Fibroblast of lung (primary cell): ENCODE measurements at regions not wholly inside any gene's neighbourhood (a gene's known extent, or its start where the extent isn't known, plus 50 kb on each side); places are given as distances from the start of the nearest gene placed in this dataset.

Source experiments
- DNase-seq, 2 donors: peaks; one replicate each; pipeline versions ENCODE4 v3.0.0 to v3.0.0-alpha.2; 2010; ENCODE audit warnings: low read depth in 2 of 2
- H2AFZ ChIP-seq: 2 replicates; pipeline ENCODE4 v1.5.1; 2012; ENCODE audit warnings: low read length, control low read depth, inconsistent platforms
- H3K27ac ChIP-seq: 2 replicates; pipeline ENCODE4 v1.5.1; 2011; ENCODE audit warnings: low read length, control low read depth; ENCODE audit not compliant: insufficient read depth
- H3K27me3 ChIP-seq: 2 replicates; pipeline ENCODE4 v1.5.1; 2011; ENCODE audit warnings: mild to moderate bottlenecking, low read length; ENCODE audit not compliant: control insufficient read depth, insufficient read depth
- H3K36me3 ChIP-seq: 2 replicates; pipeline ENCODE4 v1.5.1; 2011; ENCODE audit warnings: low read length; ENCODE audit not compliant: control insufficient read depth, insufficient read depth
- H3K4me1 ChIP-seq: 2 replicates; pipeline ENCODE4 v1.5.1; 2011; ENCODE audit warnings: low read length; ENCODE audit not compliant: control insufficient read depth, insufficient read depth; ENCODE audit errors: extremely low read depth
- H3K4me2 ChIP-seq: 2 replicates; pipeline ENCODE4 v1.5.1; 2011; ENCODE audit warnings: low read length, control low read depth; ENCODE audit not compliant: insufficient read depth; ENCODE audit errors: extremely low read depth
- H3K4me3 ChIP-seq, 4 experiments: fragments of 200-600 bp in 1 of 4; sonication (generic) in 1 of 4; replicated peaks in 1 of 4; 2 replicates each; pipeline ENCODE4 v1.5.1; 2011 to 2016; ENCODE audit warnings: low read length in 4 of 4, low read depth in 3 of 4, mild to moderate bottlenecking in 3 of 4, control low read depth in 2 of 4, inconsistent platforms in 1 of 4, mixed read lengths in 1 of 4; ENCODE audit not compliant: insufficient read depth in 1 of 4; ENCODE audit errors: control extremely low read depth in 1 of 4
- H3K79me2 ChIP-seq: 2 replicates; pipeline ENCODE4 v1.5.1; 2012; ENCODE audit warnings: mild to moderate bottlenecking, low read length, inconsistent platforms; ENCODE audit not compliant: control insufficient read depth, insufficient read depth
- H3K9ac ChIP-seq: 2 replicates; pipeline ENCODE4 v1.5.1; 2011; ENCODE audit warnings: mild to moderate bottlenecking, low read length, control low read depth; ENCODE audit not compliant: insufficient read depth
- H3K9me3 ChIP-seq: 2 replicates; pipeline ENCODE4 v1.5.1; 2012; ENCODE audit warnings: low read depth, low read length; ENCODE audit not compliant: control insufficient read depth, insufficient read depth
- H4K20me1 ChIP-seq: 2 replicates; pipeline ENCODE4 v1.5.1; 2011; ENCODE audit warnings: low read length; ENCODE audit not compliant: control insufficient read depth, insufficient read depth; ENCODE audit errors: extremely low read depth
- CTCF ChIP-seq, 2 donors: IDR thresholded peaks in 1 of 2; conservative IDR thresholded peaks in 1 of 2; 1 replicate in 1 of 2; 2 replicates in 1 of 2; pipeline ENCODE4 v1.5.1; 2011 to 2012; ENCODE audit warnings: low read length in 2 of 2, control low read depth in 1 of 2, inconsistent platforms in 1 of 2, low read depth in 1 of 2, mild to moderate bottlenecking in 1 of 2
- EZH2 ChIP-seq: IDR thresholded peaks from 2 replicates; pipeline ENCODE4 v1.5.1; 2012; ENCODE audit warnings: low read length, control low read depth, mild to moderate bottlenecking; ENCODE audit errors: missing control alignments

GRCh38 chr5:110250355-110250754, 476.1 kb downstream of the TMEM232 start:
- no peaks in the 10 kb centered on the region for H3K36me3 ChIP-seq
- H2AFZ ChIP-seq: no peak overlapping the region
- H3K27ac ChIP-seq: no peak overlapping the region
- no peaks in the 10 kb centered on the region for H4K20me1 ChIP-seq
- H3K9ac ChIP-seq: no peak overlapping the region
- no peaks in the 10 kb centered on the region for H3K79me2 ChIP-seq
- no peaks in the 10 kb centered on the region for H3K4me1 ChIP-seq
- H3K4me2 ChIP-seq: no peak overlapping the region
- H3K9me3 ChIP-seq: no peaks in the 10 kb centered on the region
- no peaks in the 10 kb centered on the region for H3K27me3 ChIP-seq
- DNase-seq: no peak
- H3K4me3 ChIP-seq: no peak overlapping the region
- TF ChIP-seq CTCF (conservative IDR thresholded peaks at IDR 0.05 in 1 of 2, IDR thresholded peaks at IDR 0.05 in 1 of 2; ENCODE audit: low read depth in 1 of 2, low read length in 2 of 2) (no peak), EZH2 (no peak)

- Histone ChIP-seq H3K36me3 (no peaks in the 10 kb centered on the region), H3K79me2 (no peaks in the 10 kb centered on the region), H4K20me1 (no peaks in the 10 kb centered on the region), H3K4me1 (no peaks in the 10 kb centered on the region), H3K27ac (no peak overlapping the region), H3K27me3 (no peaks in the 10 kb centered on the region), H3K9ac (no peak overlapping the region), H2AFZ (no peak overlapping the region), H3K9me3 (no peaks in the 10 kb centered on the region), H3K4me3 (no peak overlapping the region), H3K4me2 (no peak overlapping the region)
- TF ChIP-seq CTCF (conservative IDR thresholded peaks at IDR 0.05 in 1 of 2, IDR thresholded peaks at IDR 0.05 in 1 of 2; ENCODE audit: low read depth in 1 of 2, low read length in 2 of 2) (no peak), EZH2 (no peak)
- DNase-seq: no peak
Observed at GRCh38 chr5:110250755-110251154, 475.7 kb downstream of the TMEM232 start.

GRCh38 chr5:110251366-110251765, 475.1 kb downstream of the TMEM232 start:
- Histone ChIP-seq H3K36me3 (no peaks in the 10 kb centered on the region), H3K4me3 (no peak overlapping the region), H3K4me1 (no peaks in the 10 kb centered on the region), H3K79me2 (no peaks in the 10 kb centered on the region), H3K9me3 (no peaks in the 10 kb centered on the region), H3K27ac (no peak overlapping the region), H3K27me3 (no peaks in the 10 kb centered on the region), H3K9ac (no peak overlapping the region), H3K4me2 (no peak overlapping the region), H2AFZ (no peak overlapping the region), H4K20me1 (no peaks in the 10 kb centered on the region)
- DNase-seq: peak in 1 of 2 donors; percentile 47
- TF ChIP-seq CTCF (conservative IDR thresholded peaks at IDR 0.05 in 1 of 2, IDR thresholded peaks at IDR 0.05 in 1 of 2; ENCODE audit: low read depth in 1 of 2, low read length in 2 of 2): no peak
